Ishikawa (cell line): ENCODE measurements at regions not wholly inside any gene's neighbourhood (a gene's known extent, or its start where the extent isn't known, plus 50 kb on each side); places are given as distances from the start of the nearest gene placed in this dataset.

ENCODE experiments used
- CEBPB ChIP-seq: IDR thresholded peaks from 2 replicates; pipeline ENCODE4 v1.6.1; 2012
- CREB1 ChIP-seq: IDR thresholded peaks from 2 replicates; pipeline ENCODE4 v1.6.1; 2012; ENCODE audit warnings: low read depth
- EGR1 ChIP-seq: IDR thresholded peaks from 2 replicates; pipeline ENCODE4 v1.6.1; 2012
- EP300 ChIP-seq: IDR thresholded peaks from 2 replicates; pipeline ENCODE4 v1.6.1; 2012; ENCODE audit warnings: borderline replicate concordance
- FOXM1 ChIP-seq: IDR thresholded peaks from 2 replicates; pipeline ENCODE4 v1.6.1; 2012; ENCODE audit warnings: low read depth, borderline replicate concordance
- RAD21 ChIP-seq: IDR thresholded peaks from 2 replicates; pipeline ENCODE4 v1.6.1; 2012; ENCODE audit warnings: low read depth
- TAF1 ChIP-seq: IDR thresholded peaks from 2 replicates; pipeline ENCODE4 v1.6.1; 2012; ENCODE audit warnings: low read depth, mild to moderate bottlenecking
- TCF12 ChIP-seq: IDR thresholded peaks from 2 replicates; pipeline ENCODE4 v1.6.1; 2012; ENCODE audit warnings: low read depth
- TEAD4 ChIP-seq: IDR thresholded peaks from 2 replicates; pipeline ENCODE4 v1.6.1; 2012
- YY1 ChIP-seq: IDR thresholded peaks from 2 replicates; pipeline ENCODE4 v1.6.1; 2012; ENCODE audit warnings: low read depth
- ZBTB7A ChIP-seq: IDR thresholded peaks from 2 replicates; pipeline ENCODE4 v1.6.1; 2012; ENCODE audit warnings: low read depth
- TF ChIP-seq, protein P1 (sequence below): IDR thresholded peaks from 2 replicates; pipeline ENCODE4 v1.6.1; 2012
- TF ChIP-seq, protein P2 (sequence below): IDR thresholded peaks from 2 replicates; pipeline ENCODE4 v1.6.1; 2012; ENCODE audit warnings: low read depth, mild to moderate bottlenecking
- TF ChIP-seq, protein P3 (sequence below): IDR thresholded peaks from 2 replicates; pipeline ENCODE4 v1.6.1; 2012

DNA sequence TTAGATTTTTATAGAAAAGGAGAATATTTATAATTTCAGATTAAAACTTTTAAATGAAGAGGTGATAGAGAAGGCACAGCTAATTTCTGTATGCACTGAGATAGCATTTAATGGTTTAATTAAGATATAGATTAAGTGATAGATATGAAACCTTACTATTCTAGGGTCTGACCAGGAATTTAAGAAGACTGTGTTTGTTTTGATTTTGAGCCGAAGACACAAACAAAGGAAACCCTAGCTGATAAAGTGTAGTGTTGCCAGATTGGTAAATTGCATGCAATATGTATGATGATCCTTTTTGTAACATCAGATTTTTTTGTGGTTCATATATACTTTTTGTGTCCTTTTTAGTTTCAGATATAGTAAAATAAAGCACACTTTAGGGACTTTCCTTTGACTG is 141.8 kb downstream of the ZPLD1 start:
- TF ChIP-seq TAF1 (no peak), YY1 (no peak), EGR1 (no peak), EP300 (no peak), FOXM1 (no peak), CEBPB (no peak), RAD21 (no peak), ZBTB7A (no peak), CREB1 (no peak), TCF12 (no peak), TEAD4 (no peak)
- TF ChIP-seq, protein P1, sequence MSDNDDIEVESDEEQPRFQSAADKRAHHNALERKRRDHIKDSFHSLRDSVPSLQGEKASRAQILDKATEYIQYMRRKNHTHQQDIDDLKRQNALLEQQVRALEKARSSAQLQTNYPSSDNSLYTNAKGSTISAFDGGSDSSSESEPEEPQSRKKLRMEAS, result no peak
- TF ChIP-seq, protein P2, sequence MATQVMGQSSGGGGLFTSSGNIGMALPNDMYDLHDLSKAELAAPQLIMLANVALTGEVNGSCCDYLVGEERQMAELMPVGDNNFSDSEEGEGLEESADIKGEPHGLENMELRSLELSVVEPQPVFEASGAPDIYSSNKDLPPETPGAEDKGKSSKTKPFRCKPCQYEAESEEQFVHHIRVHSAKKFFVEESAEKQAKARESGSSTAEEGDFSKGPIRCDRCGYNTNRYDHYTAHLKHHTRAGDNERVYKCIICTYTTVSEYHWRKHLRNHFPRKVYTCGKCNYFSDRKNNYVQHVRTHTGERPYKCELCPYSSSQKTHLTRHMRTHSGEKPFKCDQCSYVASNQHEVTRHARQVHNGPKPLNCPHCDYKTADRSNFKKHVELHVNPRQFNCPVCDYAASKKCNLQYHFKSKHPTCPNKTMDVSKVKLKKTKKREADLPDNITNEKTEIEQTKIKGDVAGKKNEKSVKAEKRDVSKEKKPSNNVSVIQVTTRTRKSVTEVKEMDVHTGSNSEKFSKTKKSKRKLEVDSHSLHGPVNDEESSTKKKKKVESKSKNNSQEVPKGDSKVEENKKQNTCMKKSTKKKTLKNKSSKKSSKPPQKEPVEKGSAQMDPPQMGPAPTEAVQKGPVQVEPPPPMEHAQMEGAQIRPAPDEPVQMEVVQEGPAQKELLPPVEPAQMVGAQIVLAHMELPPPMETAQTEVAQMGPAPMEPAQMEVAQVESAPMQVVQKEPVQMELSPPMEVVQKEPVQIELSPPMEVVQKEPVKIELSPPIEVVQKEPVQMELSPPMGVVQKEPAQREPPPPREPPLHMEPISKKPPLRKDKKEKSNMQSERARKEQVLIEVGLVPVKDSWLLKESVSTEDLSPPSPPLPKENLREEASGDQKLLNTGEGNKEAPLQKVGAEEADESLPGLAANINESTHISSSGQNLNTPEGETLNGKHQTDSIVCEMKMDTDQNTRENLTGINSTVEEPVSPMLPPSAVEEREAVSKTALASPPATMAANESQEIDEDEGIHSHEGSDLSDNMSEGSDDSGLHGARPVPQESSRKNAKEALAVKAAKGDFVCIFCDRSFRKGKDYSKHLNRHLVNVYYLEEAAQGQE, result no peak
- TF ChIP-seq, protein P3, sequence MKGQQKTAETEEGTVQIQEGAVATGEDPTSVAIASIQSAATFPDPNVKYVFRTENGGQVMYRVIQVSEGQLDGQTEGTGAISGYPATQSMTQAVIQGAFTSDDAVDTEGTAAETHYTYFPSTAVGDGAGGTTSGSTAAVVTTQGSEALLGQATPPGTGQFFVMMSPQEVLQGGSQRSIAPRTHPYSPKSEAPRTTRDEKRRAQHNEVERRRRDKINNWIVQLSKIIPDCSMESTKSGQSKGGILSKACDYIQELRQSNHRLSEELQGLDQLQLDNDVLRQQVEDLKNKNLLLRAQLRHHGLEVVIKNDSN, result no peak
